ENCODE measurements at regions not wholly inside any gene's neighbourhood (a gene's known extent, or its start where the extent isn't known, plus 50 kb on each side); places are given as distances from the start of the nearest gene placed in this dataset.

DNA sequence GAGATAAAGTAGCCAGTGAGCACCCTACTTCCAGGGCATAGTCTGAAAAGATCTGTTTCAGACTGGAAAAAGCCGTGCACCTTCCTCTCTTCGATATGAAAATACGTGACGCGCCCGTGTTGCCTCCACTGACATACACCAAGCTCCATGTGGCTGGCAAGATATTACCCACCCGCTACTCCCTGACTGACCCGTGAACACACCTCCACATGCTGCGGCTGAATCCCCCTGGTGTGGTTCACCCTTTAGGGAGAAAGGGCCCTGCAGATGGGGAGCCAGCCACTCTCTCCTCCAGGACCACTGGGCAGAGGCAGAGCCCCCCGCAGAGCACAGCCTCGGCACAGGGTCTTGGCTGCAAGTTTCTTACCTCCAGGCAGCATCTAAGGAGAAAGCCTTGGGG lies 245.0 kb downstream of the BRD1 start:
- no peak for DNase-seq

DNA sequence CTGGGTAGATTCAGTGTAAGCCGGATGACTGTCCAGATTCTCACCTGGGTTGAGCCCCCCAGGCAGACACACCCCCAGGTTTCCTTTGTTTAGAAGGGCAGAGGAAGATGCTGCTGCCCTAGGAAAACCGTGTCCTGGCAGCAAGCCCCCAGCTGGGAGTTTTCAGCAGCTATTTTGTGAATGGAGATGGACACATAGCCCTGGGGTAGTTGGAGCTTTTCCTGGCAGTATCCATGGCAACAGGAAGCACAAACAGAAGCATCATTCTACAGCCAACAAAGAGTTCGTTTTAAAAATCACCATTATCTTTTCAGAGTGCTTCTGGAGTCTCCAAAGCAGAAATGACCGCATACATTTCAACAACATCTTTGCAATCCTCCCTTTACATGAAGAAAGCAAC lies 245.5 kb downstream of the BRD1 start:
- DNase-seq: no peak

DNA sequence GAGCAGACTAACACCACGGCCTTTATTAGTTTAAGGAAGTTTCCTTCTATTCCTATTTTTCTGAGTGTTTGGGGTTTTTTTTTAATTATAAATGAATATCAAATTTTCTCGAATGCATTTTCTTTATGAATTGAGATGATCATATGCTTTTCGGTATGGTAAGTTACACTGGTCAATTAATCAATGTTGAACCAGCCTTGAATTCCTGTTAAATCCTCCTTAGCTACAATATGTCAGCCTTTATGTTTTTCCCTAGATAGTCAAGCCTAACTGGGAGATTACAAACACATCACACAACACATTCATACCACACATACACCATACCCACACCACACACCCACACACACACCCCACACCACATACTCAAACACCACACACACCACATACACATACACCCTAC lies 247.6 kb downstream of the BRD1 start:
- DNase-seq: no peak

DNA sequence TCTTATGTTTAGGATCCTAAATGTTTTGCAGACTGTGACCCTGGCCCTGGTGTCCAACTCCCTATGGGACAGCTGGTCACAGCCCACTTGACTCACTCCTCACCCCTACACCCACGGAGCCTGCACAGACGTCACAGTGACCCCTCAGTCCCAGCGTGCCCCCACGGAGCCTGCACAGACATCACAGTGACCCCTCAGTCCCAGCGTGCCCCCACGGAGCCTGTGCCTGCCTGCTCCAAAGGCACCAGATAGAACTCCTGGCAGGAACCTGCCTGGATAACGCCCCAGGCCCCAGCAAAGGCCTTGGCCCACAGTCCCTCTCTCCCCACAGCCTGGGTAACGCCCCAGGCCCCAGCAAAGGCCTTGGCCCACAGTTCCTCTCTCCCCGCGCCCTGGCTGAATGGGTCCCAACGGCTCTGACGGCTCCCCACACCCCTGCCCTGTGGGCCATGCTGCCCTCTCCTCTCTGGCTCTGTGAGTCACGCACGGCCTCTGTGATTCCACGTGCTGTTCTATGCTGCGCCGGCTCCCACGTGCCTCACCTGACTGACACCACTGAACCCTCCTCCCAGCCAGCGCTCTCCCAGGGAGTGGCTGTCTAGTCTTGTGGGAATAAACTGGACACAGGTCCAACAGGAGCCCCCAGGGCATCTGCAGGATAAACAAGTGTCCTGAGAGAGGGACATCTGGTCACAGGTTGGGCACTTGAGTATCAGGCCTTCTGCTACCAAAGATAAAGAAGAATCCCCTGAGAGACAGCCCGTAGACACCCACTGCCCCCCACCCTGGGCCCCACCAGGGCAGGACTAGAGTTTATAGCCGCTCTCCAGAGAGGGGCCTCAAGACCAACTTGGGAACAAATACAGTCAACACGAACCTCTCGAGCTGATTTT lies 250.3 kb downstream of the BRD1 start:
- no peak for DNase-seq

DNA sequence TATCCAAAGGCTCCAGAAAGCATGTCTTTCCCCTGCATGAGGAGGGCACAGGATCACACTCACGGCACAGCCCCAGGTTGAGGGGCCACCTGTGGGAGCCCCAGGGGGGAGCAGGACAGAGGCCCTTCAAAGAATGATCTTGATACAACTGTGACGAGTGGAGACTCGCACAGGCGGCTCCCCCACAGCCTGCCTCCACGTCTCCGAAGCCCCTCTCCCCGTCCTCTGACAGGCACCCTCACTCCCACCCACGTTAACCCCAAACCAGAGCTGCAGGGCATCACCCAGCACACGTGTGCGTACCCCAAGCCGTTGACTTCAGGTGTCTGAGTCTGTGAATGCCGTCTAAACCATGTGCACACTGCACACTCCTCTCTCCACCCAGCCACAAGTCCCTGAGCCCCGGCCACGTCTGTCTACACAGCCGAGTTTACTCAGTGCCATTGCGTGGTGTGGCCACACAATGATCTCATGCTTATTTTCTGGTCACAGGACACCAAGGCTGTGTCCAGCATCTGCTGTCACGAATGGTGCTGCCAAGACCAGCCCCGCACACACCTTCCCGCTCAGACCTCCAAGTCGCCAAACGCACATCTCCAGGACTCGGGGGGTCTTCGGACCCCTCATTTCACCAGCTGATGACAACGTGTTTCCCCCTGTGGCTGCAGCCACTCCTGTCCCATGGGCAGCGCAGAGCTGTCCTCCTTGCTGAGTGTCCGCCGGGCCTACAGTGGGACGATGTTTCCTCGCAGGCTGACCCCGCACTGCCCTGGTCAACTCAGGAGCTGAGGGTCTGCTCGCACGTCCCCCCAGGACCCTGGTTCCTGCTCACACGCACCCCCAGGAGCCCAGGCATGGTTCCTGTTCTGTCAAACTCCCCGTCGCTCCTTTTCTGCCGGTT lies 251.2 kb downstream of the BRD1 start:
- DNase-seq: no peak

DNA sequence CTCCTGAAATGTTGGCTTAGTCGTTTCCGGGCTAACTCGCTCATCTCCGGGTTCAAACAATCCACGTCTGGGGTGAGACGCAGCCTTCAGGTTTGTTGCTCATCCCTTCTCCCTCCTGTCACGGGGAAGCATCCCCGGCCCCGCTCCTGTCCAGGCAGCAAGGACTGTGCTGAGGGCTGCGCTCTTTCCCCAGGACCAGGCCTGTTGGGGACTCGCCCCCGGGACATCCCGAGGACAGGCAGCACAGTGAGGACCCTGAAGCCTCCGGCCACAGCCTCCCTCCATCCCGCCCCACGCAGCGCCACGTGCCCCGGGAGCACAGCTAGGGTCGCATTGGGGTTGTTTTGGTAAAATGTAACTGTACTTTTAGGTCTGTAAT lies 252.0 kb downstream of the BRD1 start:
- DNase-seq: no peak

DNA sequence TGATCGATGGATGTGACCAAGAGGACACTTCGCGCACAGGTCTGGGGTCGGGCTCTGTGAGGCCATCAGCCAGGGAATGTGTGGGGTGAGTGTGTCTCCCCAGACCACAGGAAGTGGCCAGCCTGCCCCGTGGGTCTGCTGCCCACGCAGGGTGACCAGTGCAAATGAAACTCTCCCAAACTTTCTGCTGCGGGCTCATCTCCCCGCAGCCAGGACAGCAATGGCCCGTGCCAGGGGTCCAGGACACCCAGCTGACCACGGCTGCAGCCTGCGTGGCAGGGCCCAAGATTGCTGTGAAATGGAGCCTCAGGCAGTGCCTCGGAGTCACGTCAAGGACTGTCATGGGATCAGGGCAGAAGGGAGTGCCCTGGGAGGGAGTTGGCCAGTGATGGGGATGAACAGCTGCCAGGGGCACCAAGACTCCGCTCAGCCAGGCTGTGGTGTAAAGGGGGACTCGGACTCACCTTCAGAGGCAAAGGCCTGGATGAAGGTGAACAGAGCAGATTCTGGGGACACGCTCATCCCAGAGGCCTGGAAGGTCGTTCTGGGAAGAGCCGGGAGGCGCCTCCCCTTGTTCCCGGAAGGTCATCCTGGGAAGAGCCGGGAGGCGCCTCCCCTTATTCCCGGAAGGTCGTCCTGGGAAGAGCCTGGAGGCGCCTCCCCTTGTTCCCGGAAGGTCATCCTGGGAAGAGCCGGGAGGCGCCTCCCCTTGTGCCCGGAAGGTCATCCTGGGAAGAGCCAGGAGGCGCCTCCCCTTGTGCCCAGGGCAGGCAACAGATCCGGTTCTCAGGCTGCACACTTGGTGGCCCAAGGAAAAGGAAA lies 252.6 kb downstream of the BRD1 start:
- DNase-seq: no peak

DNA sequence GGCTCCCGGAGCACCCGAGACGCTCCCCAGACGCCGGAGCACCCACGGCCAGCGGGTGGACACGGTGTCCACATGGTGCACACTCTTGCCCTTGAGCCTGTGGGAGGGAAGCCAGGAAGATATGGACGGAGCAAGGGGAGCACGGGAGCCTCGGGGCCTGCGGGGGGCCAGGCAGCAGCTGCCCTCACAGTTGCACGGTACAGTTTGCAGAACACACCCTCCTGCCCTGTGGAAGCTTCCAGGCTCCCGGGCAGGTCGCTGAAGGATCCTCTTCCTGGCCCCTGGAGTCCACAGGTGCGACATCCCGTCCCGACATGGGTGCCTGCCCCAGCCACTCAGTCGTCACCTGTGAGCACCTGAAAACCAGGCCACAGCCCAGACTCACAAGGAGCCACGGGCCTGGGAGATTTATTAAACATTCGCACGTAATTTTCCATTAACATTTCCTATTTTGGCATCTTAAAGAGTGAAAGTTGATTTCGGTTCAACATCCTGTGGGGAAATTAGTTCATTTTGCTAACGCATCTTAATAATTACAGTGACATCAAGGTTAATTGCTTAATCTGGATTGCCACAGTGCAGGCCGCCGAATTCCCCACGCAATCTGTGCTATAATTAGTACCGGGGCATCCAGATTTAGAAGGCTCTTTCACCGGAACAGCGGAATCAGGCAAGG lies 253.3 kb downstream of the BRD1 start:
- DNase-seq: no peak

DNA sequence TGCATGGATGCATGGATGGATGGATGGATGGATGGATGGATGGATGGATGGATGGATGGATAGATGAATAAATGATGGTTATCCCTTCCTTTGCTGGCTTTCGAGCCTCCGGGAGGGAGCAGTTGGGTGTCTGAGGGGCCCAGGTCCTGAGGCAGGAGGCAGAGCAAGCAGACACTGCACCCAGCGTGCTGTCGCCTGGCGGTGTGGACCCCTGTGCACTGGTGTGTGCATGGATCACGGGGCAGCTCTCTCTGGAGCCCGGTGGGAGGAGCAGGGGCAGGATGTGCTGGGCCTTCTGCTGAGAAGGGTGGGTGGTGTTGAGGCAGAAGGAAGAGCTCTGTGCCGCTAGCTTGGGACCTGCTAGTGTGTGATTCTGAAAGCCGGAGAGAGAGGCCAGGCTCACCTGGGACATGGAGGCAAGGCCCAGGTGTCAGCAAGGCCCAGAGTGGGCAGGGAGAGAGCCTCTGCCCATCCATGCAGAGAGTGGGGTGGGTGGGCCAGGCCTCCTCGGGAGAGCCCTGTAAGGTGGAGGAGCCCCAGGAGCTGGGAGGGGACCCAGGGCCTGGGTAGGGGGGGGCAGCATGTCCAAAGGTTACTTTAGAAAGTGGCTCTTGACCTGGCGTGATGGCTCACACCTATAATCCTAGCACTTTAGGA lies 254.4 kb downstream of the BRD1 start:
- DNase-seq: no peak

DNA sequence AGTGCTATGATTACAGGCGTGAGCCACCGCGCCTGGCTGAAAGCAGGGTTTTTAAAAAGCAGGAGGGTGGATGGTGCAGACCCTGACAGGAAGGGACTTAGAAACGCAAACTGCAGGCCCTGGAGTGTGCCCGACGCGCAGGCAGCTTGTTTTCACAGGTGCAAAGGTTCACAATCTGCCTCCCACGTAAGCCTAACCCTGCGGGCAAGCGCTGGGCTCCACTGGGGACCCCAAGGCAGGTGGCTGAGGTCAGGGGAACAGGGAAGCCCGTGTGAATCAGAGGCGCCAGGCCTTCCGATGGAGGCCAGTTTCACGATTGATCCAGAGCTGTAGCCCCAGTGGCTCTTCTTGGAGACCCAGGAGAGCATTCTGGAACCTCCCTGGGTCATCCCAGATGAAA lies 256.3 kb downstream of the BRD1 start:
- no peak for DNase-seq

DNA sequence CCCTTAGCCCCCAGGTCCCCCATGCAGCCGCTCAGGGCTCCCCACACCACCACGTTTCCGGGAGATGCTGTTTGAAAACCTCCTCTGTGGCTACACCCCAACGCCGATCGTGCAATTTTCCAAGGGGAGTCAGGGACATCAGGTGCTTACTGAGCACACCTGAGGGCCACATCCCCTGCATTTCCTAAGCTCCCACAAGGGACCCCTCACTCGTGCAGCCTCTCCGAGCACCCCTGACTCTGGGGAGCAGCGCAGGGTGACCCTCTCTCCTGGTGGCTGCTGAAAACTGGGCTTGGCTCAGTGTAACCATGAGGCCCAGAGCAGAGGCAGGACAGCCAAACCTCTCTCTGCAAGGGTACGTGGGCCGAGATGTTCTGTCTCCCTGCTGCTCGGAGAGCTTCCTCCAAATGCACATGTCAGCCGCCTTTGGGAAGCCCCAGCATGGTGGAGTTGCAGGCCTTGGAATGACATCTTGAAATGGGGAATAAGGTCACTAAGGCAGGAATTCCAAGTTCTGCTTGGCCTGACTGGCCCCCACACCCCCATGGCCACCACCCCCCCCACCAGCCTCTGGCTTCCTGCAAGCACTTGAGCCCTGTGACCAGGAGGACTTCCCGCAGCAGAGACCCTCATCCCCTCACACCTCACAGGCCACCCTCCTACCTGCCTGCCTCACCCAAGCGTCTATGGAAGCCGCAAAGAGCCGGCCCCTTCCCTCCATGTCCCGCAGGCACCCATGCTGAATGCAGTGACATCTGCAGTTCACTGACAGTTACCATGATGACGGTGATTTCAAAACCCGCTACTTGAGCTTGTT lies 257.4 kb downstream of the BRD1 start:
- DNase-seq: no peak

DNA sequence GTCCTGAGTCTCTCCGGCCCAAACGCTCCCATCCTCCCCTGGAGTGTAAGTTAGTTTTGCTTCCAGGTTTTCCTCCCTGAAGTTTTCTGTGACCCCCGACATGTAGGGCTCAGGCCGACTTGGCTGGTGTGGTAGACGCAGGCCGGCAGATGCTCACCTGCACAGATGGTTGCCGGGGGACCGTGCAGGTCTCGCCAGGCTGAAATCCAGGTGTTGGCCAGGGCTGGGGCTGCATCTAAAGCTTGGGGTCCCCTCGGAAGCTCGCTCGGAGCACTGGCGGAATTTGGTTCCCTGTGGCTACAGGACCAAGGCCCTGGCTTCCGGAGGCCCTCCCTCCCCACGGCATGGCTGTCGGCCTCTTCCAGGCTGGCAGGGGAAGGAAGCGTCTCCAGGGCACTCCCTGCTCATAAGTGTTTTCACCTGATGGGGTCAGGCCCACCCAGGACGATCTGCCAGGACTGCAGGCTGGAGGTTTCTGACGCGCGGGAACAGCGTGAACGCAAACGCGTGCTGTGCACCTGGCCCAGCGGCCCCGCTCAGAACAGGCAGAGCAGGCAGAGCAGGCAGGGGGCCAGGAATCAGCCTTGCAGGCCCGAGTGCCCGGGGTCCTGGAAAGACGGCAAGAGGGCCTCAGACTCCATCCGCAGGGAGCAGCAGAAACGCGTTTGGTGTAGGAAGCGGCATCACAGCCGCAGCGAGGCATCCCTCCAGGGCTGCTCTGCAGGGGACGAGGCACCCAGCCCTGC lies 258.2 kb downstream of the BRD1 start:
- no peak for DNase-seq

DNA sequence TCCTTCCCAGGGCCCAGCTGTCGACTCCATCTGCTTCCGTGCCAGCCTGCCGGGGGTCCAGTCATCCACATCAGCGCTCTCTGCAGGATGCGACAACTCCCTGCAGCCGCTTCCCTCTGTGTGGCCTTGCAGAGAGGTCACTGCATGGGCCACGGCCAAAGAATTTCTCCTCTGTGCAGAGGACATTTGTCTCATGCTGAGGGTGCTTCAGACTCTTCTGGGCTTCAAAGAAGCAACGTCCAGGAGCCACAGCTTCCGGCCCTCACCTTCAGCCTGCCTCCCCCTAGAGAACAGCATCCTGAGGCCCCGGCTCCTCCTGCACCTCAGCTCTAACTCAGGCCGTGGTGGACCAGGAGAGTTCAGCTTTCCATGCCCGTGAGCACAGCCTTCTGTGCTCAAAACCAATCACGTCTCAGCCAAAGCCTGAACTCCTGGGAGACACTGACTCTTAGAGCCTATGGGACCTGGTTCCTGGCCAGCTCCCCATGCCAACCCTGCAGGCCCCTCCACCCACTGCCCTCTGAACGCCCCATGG lies 258.9 kb downstream of the BRD1 start:
- no peak for DNase-seq

DNA sequence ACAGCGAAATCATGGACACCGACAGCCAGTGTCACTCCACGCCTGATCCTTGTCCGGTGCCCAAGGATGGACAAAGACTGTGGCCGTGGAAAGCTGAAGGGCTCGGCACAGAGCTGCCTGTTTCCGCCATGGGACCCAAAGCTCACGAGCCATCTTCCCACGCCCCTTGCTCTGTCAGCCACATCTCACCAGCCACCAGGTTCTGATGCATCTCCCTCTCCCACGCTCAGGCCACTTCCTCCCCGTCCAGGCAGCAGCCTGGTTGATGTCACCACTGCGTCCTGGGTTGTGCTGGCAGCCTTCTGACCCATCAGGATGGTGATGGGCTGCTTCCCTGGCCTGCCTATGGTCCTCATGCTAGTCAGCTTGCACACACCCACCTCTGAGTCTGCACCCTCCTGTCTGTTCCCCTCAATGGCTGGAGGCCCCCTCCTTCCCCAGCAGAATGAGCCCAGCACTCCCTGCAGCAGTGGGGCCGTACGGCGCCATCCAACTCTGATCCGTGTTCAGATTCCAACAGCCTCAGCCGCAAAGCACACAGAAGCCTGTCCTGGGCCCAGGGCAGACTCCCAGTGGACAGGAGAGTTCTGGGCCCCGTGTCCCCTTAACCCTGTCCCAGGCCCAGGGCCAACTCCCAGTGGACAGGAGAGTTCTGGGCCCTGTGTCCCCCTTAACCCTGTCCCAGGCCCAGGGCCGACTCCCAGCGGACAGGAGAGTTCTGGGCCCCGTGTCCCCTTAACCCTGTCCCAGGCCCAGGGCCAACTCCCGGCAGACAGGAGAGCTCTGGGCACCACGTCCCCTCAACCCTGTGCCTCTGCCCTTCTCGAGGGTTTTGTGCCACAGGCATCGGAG lies 259.5 kb downstream of the BRD1 start:
- DNase-seq: no peak

DNA sequence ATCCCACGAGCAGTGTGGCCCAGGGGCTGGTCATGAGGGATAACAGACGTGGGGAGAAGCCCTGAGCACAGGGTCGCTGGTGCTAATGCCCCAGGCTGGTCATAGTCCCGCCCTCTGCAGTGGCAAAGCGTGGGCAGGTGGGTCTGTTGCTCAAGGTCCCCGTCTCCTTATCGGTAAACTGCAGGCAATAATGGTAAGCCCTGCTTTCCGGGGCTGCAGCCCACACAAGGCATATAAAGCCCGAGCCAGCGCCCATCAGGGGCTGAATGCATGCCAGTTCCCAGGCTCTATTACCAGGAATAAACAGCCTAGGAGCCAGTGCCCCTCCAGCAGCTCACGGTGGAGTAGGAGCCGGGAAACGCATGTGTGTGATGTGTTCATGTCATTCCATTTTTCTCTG lies 261.0 kb downstream of the BRD1 start:
- DNase-seq: no peak

DNA sequence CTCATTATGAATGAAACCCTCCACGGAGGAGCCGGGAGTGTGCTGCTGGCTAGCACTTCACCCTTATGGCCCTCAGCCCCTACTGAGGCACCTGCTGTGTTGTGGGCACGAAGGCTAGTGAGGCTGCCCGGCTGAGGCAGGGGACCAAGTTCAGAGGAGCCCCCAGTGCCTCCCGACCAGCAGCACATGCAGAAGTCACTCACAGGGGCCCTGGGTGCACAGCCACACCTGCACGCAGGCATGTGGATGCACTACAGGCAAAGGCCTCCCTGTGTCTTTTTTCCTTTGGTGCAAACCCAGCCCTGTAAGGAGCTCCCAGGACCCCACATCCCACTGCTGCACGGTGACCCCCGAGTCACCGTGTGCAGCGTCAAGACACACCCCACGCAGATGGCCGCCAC lies 261.5 kb downstream of the BRD1 start:
- no peak for DNase-seq

DNA sequence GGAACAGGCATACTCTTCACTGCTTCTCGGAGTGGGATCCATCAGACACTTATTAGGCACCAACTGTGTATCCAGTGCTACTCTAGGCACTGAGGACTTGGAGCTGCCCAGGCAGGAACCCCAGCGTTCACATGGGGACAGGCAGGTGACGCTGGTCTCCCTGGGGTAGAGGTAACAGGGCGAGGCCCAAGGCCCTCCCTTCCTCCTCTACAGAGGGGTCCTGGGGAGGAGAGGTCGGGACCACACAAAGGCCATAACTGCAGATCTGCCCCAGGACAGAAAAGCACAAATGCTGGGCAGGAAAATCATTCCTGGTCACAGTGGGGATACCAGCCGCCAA lies 262.2 kb downstream of the BRD1 start:
- no peak for DNase-seq

DNA sequence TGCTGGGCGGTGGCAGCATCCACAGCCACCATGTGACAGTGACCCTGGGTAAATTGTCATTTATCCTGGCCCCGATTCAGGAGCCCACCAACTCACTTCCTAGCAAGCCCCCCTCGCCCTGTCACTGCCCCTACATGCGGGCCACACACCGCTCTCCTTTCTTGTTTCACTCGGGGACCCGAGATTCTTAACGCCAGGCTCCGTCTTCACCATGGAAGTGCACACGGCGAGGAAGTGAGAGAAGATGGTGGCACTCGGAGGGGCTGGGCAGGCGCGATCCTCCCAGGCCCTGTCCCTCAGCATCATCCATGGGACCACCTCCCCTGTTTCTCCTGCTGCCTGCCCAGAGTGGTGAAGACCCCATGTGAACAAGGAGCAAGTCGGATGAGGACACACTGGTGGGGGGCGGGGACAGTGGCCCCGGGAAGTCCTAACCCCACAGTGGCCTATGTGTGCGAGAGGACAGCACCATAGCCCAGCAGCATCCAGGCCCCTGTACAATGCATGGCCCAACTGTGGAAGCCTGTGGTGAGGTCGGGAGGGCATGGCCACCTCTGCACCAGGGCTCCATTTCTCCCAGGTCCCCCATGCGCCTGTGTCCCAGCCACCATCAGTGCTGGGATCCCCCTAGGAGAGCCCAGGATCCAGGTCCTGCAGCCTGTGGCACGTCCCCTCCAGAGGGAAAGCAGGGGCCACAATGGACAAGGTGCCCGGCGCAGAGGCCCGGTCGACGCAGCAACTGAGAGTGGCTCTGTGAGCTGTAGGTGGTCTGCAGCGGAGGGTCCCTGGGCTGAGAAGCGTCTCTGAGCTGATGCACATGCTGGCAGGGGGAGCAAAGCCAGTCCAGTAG lies 262.8 kb downstream of the BRD1 start:
- no peak for DNase-seq

All from CD4-positive, alpha-beta T cell treated with Interleukin-1 beta for 1 hour (primary cell).